DMS114 treated with DMSO at 0.1 percent for 48 hours (cell line): ENCODE measurements at regions not wholly inside any gene's neighbourhood (a gene's known extent, or its start where the extent isn't known, plus 50 kb on each side); places are given as distances from the start of the nearest gene placed in this dataset.

Experiments
- DNase-seq: peaks from one replicate; lab custom pipeline; 2025; ENCODE audit not compliant: unreplicated experiment; lab: John Stamatoyannopoulos, UW

DNA sequence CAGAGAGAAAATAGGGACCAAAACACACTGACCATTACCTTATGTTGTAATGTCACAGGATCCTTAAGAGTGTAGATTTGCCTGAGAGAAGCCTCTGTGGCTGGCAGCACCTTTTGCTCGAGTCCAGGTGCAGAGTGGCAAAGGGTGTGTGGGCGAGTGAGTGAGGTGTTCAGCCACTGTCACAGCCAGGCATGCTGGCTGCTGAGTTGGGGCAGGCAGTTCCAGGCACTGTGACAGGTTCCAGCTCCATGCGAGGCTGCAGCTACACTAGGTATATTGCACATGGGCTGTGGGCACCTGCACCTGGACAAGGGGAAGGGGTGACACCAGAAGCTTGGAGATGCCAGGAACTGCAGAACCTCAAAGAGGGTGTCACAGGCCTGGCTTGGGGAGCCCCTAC is 1370.4 kb upstream of the PRMT6 start:
- DNase-seq = no peak

GRCh38 chr1:105686874-105687690 is 1369.4 kb upstream of the PRMT6 start:
- no peak for DNase-seq

DNA sequence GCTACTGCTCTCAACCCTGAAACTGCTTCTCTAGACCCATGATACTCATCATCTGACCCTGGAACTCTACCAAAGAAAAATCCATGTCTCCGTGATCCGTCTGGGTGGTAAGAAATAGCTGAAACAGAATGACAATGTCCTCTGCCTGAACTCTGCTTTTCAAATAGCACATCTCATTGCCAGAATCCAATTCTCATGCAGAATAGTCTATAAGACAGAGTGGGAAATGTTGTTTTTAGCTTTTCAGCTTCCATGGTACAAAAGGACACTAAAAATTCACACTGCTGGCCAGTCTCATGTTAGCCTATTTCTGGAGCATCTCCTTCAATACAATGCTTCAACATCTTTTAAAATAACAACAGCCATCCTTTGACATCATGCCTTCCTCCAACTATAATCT is 1355.8 kb upstream of the PRMT6 start:
- no peak for DNase-seq

- DNase-seq = no peak
Measured at GRCh38 chr1:105724286-105724685, 1332.2 kb upstream of the PRMT6 start.

DNA sequence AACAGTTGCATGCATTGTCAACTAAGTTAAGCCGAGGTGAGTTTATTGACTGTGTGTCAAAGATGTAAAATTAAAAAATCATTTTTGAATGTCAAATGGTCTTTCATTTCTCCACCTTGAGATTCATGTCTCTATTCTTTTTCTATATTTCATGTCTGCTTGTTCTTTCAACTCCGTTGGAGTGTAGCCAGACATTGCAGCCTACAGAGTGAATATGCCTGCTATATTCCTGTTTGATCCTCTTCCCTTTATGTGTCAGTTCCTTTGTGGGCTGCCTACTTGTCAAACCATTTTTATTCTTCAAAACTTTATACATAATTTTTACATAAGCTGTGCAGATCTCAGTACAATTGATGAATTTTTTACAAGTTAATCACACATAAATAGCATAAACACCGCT is 1325.8 kb upstream of the PRMT6 start:
- no peak for DNase-seq

DNA sequence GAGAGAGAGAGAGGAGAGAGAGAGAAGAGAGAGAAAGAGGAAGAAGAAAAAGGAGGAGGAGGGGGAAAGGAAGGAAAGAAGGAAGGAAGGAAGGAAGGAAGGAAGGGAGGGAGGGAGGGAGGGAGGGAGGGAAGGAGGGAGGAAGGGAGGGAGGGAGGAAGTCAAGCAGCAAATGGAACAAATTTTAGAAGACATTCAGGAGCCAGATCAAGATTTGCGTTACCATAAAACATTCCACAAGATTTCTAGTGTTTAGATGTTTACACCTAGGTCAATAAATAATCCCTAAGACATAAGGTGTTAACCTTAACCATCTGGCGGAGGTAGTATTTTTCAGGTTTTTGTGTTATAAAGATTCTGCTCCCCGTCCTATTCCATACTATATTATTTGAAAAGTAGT is 1320.1 kb upstream of the PRMT6 start:
- DNase-seq = no peak

DNA sequence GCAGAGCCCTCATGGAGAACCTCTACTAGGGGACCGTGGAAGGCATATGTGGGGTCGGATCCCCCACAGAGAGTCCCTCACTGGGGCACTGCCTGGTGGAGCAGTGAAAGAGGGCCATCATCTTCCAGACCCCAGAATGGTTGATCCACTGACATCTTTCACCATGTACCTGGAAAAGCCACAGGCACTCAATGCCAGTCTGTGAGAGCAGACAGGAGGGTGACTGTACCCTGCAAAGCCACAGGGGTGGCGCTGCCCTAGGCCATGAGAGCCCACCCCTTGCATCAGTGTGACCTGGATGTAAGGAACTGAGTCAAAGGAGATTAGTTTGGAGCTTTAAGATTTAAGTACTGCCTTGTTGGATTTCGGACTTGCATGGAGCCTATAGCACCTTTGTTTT is 1276.7 kb upstream of the PRMT6 start:
- DNase-seq = no peak

GRCh38 chr1:105785021-105785420 is 1271.5 kb upstream of the PRMT6 start:
- DNase-seq = no peak

DNA sequence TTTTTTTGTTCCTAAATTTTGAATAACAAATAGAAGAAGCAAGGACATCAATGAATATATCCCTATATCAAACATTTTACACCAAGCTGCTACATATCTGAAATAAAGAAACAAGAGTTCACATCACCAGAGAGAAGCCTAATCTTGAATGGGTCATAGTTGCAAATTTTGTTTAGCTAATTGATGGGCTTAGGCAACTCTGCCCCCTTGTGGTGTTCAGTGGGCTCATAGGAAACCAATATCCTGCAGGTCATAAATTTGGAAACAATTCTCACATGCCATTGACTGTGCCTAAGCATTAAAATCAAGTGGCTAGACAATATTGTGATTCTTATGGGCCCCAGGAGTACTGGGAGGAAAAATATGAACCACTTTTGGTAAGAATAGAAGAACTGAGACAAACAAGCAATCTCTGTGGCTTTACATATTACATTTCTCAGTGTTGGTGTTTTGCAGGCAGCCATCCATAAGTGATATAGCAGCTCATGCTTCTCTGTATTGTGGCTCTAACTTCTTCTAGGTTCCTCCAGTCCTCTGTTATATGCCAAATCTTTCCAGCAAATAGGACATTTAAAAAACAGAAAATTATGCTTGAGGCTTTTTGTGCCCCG is 1262.8 kb upstream of the PRMT6 start:
- DNase-seq = peak; percentile 21

GRCh38 chr1:105795741-105796140 is 1260.7 kb upstream of the PRMT6 start:
- DNase-seq = no peak

DNA sequence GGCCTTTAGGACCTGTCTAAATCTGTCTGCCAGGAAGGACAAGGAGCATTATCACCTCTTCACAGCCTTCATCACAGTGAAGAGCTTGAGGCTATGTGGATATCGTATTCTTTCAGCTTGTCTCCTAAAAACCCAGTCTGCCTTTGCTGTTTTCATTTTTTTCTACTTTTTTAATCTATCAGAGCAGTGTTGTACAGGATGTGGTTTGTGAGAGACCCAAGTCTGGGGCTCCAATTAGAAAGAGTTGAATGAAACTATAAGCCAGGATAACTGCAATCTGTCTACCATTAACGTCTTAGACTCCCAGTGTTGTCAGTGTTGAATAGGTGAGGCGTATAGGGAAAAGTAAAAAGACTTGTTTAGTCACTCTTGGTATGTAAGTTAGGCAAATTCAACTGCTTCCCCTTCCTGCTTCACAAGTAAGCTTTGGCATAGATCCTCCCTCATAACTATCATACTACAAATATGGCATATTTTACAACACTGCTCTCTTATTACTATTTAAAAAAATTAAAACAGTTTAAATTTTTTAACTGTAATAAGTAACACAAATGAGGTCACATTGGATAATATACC is 1225.8 kb upstream of the PRMT6 start:
- DNase-seq = no peak

GRCh38 chr1:105838071-105838470 is 1218.4 kb upstream of the PRMT6 start:
- DNase-seq = no peak

DNA sequence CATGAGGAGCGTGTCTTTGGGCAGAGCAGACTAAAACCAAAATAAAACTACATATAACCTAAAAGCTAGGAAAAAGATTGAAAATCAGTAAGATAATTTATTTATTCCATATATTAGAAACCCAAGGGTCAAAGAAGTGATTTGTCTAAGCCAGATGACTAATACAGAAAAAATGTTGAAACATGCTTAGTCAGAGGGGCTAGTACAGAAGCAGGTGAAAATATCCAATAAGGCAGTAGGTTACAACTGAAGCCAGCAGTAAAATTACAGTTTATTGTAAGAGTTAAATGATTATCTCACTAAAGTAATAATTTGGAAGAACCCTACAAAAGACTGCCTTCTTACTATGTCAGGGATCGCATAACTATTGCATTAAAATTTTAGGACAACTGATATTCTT is 1190.9 kb upstream of the PRMT6 start:
- DNase-seq = no peak

- DNase-seq = no peak
Measured at GRCh38 chr1:105872817-105873216, 1183.7 kb upstream of the PRMT6 start.

GRCh38 chr1:105874621-105875020 is 1181.9 kb upstream of the PRMT6 start:
- DNase-seq = no peak

DNA sequence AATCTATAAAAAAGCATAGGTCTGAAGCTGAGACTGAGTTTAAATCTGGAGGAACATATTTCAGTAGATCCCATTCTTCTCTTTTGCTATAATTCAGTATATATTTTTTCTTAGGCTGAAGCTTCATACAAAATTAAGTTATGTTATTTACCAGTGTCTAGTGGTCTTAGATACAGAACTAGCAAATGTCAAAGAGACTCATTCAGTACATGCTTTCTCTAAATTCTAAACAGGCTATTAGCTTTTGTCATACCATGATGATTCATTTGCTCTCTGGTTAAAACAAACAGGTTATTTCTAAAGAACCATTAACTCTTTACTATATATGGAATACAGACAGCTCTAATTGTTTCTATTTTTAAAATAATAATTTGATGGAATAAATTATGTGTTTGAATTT is 1170.2 kb upstream of the PRMT6 start:
- no peak for DNase-seq

DNA sequence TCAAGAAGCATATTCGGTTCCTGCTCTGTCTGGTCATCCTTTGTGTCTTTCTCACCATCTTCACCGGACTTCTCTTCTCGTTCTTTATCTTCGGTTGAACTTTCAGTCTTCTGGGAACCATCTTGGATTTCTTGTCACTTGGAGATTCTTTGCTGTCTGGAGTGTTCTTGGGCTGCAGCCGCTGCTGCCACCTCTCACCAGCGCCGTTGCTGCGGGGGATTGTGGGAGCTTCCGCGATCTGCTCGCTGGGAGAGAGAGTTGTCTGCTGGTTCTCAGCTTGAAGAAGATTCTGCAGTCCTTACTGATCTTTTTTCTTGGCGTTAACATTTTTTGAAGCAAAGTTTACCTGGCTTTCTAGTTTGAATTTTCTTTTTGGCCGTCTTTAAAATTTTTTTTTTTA is 1165.2 kb upstream of the PRMT6 start:
- no peak for DNase-seq

DNA sequence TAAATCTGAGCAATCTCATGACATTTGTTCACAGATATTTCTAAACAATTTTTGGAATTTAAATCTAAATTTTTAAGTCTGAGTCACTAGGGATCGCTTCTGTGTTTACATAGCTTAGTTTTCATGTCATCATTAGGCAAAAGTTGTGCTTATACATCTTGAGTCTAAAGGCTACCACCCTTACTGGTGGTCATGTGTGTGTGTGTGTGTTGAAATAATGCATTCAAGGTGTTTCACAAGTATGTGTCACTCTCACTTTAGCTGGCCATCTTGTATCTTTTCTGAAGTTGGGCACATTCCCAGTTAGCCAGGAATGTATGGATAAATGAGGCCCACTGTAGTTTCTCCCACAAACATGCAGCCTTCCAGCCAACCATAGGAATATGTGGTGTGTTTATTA is 1162.5 kb upstream of the PRMT6 start:
- no peak for DNase-seq

- no peak for DNase-seq
Measured at GRCh38 chr1:105909811-105910210, 1146.7 kb upstream of the PRMT6 start.

- no peak for DNase-seq
Measured at GRCh38 chr1:105914403-105914802, 1142.1 kb upstream of the PRMT6 start.

GRCh38 chr1:105934806-105935205 is 1121.7 kb upstream of the PRMT6 start:
- no peak for DNase-seq

DNA sequence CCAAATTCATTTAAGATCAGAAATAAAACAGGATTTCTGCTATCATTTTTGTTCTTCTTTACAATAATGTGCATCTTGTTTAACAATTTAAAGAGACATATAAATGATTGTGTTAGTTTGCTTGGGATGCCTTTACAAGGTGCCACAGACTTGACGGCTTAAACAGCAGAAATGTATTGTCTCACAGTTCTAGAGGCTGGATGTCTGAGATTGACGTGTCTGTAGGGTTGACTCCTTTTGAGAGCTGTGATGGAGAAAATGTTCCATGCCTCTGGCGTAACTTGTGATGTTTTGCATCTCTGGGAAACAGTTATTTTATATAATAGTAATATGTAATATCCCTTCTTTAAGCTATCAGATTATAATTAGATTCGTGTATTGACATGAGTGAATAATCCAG is 1091.6 kb upstream of the PRMT6 start:
- no peak for DNase-seq

- DNase-seq = no peak
Measured at GRCh38 chr1:105997516-105997915, 1059.0 kb upstream of the PRMT6 start.
